A549 (cell line): ENCODE measurements at regions not wholly inside any gene's neighbourhood (a gene's known extent, or its start where the extent isn't known, plus 50 kb on each side); places are given as distances from the start of the nearest gene placed in this dataset.
"Not testable (repeated sequence)": the region's sequence is repeated elsewhere in the genome, so short reads cannot be mapped to it uniquely, and the experiment has no call there.

Experiments used
- ATAC-seq, 2 experiments: fragments of 200-7000 bp in 1 of 2; fragments of >200 bp in 1 of 2; cut with Nextera tagmentation in 1 of 2; cut with Tn5 transposase in 1 of 2; 3 replicates each; pipeline versions ENCODE4 v1.8.0 to v1.9.1; 2018 to 2020; ENCODE audit warnings: mild to moderate bottlenecking in 1 of 2, moderate library complexity in 1 of 2
- CTCF ChIA-PET: fragments of 300-600 bp; sonication (Branson Sonifier 250); formaldehyde crosslinking; extraction: SDS; loops from one replicate; lab custom pipeline; 2021; ENCODE audit warnings: antibody characterized with exemption, inconsistent platforms; lab: Yijun Ruan, JAX
- POLR2A ChIA-PET: fragments of 350-600 bp; formaldehyde crosslinking; extraction: SDS; loops from one replicate; lab custom pipeline; 2021; ENCODE audit warnings: antibody characterized with exemption, inconsistent platforms; lab: Yijun Ruan, JAX
- DNase-seq, 2 experiments: peaks; one replicate each; pipeline versions ENCODE4 v3.0.0 to v3.0.0-alpha.2; 2011 to 2016; ENCODE audit warnings: low read depth in 1 of 2, low spot score in 1 of 2
- FAIRE-seq: peaks from 2 replicates; lab custom pipeline; 2011; peaks lifted over from hg19 to GRCh38; lab: Jason Lieb, UNC
- H3K27ac ChIP-seq, 2 experiments: fragments of >200 bp; sonication (Bioruptor Twin); formaldehyde crosslinking; 3 replicates each; pipeline ENCODE4 v1.5.1; 2016 to 2017
- H3K4me1 ChIP-seq: fragments of >200 bp; sonication (Bioruptor Twin); formaldehyde crosslinking; 3 replicates; pipeline ENCODE4 v1.6.1; 2016
- H3K4me2 ChIP-seq: fragments of >200 bp; sonication (Bioruptor Twin); formaldehyde crosslinking; 3 replicates; pipeline ENCODE4 v1.6.1; 2016
- H3K4me3 ChIP-seq: fragments of >200 bp; sonication (Bioruptor Twin); formaldehyde crosslinking; 3 replicates; pipeline ENCODE4 v1.5.1; 2016
- H3K9me3 ChIP-seq: fragments of >200 bp; sonication (Bioruptor Twin); formaldehyde crosslinking; 3 replicates; pipeline ENCODE4 v1.6.1; 2016
- BCL3 ChIP-seq: fragments of >200 bp; sonication (Bioruptor Twin); formaldehyde crosslinking; IDR thresholded peaks from 3 replicates; pipeline ENCODE4 v1.6.1; 2016
- CEBPB ChIP-seq, 2 experiments: fragments of >200 bp in 1 of 2; sonication (Bioruptor Twin) in 1 of 2; formaldehyde crosslinking in 1 of 2; IDR thresholded peaks; 2 replicates each; pipeline ENCODE4 v1.6.1; 2012 to 2016
- FOSB ChIP-seq: fragments of 250-450 bp; sonication (Bioruptor Pico); IDR thresholded peaks from 2 replicates; pipeline ENCODE4 v1.5.0; 2020; ENCODE audit warnings: mild to moderate bottlenecking, moderate library complexity
- MAFK ChIP-seq: fragments of 450-650 bp; IDR thresholded peaks from 2 replicates; pipeline ENCODE4 v1.6.1; 2014; ENCODE audit not compliant: partially characterized antibody
- RAD21 ChIP-seq, 2 experiments: fragments of >200 bp in 1 of 2; sonication (Bioruptor Twin) in 1 of 2; formaldehyde crosslinking in 1 of 2; IDR thresholded peaks in 1 of 2; conservative IDR thresholded peaks in 1 of 2; 2 replicates in 1 of 2; 3 replicates in 1 of 2; pipeline ENCODE4 v1.6.1; 2012 to 2018; ENCODE audit warnings: inconsistent platforms in 1 of 2
- RARB ChIP-seq: fragments of 250-450 bp; sonication (Bioruptor Pico); IDR thresholded peaks from 2 replicates; pipeline ENCODE4 v1.8.0; 2021; ENCODE audit warnings: mild to moderate bottlenecking, moderate library complexity
- REST ChIP-seq: fragments of 200-600 bp; sonication (generic); IDR thresholded peaks from 2 replicates; pipeline ENCODE4 v1.6.1; 2016; ENCODE audit warnings: antibody characterized with exemption, mild to moderate bottlenecking, moderate library complexity
- SMC3 ChIP-seq: fragments of >200 bp; sonication (Bioruptor Twin); formaldehyde crosslinking; IDR thresholded peaks from 3 replicates; pipeline ENCODE4 v1.6.1; 2018; ENCODE audit warnings: inconsistent platforms
- TP53 ChIP-seq: fragments of 250-450 bp; sonication (Bioruptor Pico); IDR thresholded peaks from 2 replicates; pipeline ENCODE4 v1.5.0; 2021; ENCODE audit warnings: mild to moderate bottlenecking, moderate library complexity
- ZFP36 ChIP-seq: fragments of 450-650 bp; IDR thresholded peaks from 2 replicates; pipeline ENCODE4 v1.6.1; 2014; ENCODE audit warnings: borderline replicate concordance; ENCODE audit not compliant: partially characterized antibody
- WGBS: methylation state at CpG from one replicate; pipeline ENCODE4 v1.1.6; 2017; ENCODE audit errors: missing lambda C conversion rate; 5-methylcytosine and 5-hydroxymethylcytosine counted together

GRCh38 chr4:158397781-158398180 lies 123.9 kb upstream of the RXFP1 start:
- TF ChIP-seq BCL3 (no peak), MAFK (peak; percentile 2)
- Histone ChIP-seq H3K27ac (no peak overlapping the region), H3K4me2 (no peak overlapping the region), H3K4me1 (no peaks in the 10 kb centered on the region), H3K4me3 (no peak overlapping the region), H3K9me3 (no peaks in the 10 kb centered on the region)
- POLR2A ChIA-PET: no interaction called here
- CTCF ChIA-PET: no interaction called here
- FAIRE-seq (no peak), DNase-seq (no peak), ATAC-seq (no peak)
- WGBS: 91% methylated on average over 2 of the region's 2 CpGs

- H3K4me3 ChIP-seq, CTCF ChIA-PET, H3K9me3 ChIP-seq, H3K4me2 ChIP-seq, ATAC-seq, FAIRE-seq, POLR2A ChIA-PET, H3K4me1 ChIP-seq, H3K27ac ChIP-seq, DNase-seq: not testable (repeated sequence)
- 92% methylated on average over 6 of the region's 29 CpGs for WGBS
These were observed 113.7 kb upstream of the RXFP1 start for GRCh38 chr4:158407961-158408360.

GRCh38 chr4:158410272-158410671 lies 111.4 kb upstream of the RXFP1 start:
- no peaks in the 10 kb centered on the region for H3K9me3 ChIP-seq
- TF ChIP-seq FOSB (no peak), CEBPB (IDR thresholded peaks at IDR 0.05) (no peak), SMC3 (0 out of 3 replicates have a peak, but pooled peaks have one; percentile 9), ZFP36 (no peak), REST (no peak), RARB (CRISPR knock-in tag) (no peak), RAD21 (conservative IDR thresholded peaks at IDR 0.05 in 1 of 2, IDR thresholded peaks at IDR 0.05 in 1 of 2) (peak; percentile 24 to 30; a peak in 2 of 5 replicates)
- ChIA-PET CTCF (no interaction called here), POLR2A (no interaction called here)
- ATAC-seq (peak in 1 of 2 experiments; percentile 60; a peak in 3 of 6 replicates), FAIRE-seq (no peak), DNase-seq (peak in 1 of 2 experiments; percentile 24)
- no peak overlapping the region for H3K27ac ChIP-seq
- no peaks in the 10 kb centered on the region for H3K4me1 ChIP-seq
- H3K4me3 ChIP-seq: no peak overlapping the region
- no peak overlapping the region for H3K4me2 ChIP-seq
- WGBS: 58% methylated on average over 3 of the region's 3 CpGs

- ATAC-seq (no peak), DNase-seq (no peak), FAIRE-seq (no peak)
- TF ChIP-seq TP53 (CRISPR knock-in tag): no peak
- CTCF ChIA-PET: no interaction called here
- no peaks in the 10 kb centered on the region for H3K9me3 ChIP-seq
- POLR2A ChIA-PET: no interaction called here
- H3K27ac ChIP-seq: no peak overlapping the region
- H3K4me1 ChIP-seq: no peaks in the 10 kb centered on the region
- H3K4me2 ChIP-seq: no peak overlapping the region
- H3K4me3 ChIP-seq: no peak overlapping the region
- 35% methylated on average over 2 of the region's 2 CpGs for WGBS
These were observed 110.4 kb upstream of the RXFP1 start for GRCh38 chr4:158411269-158411668.

- H3K4me1 ChIP-seq, H3K4me3 ChIP-seq, POLR2A ChIA-PET, H3K9me3 ChIP-seq, DNase-seq, ATAC-seq, CTCF ChIA-PET, H3K4me2 ChIP-seq, H3K27ac ChIP-seq, FAIRE-seq: not testable (repeated sequence)
- WGBS: 83% methylated on average over 1 of the region's 4 CpGs
These were observed 103.0 kb upstream of the RXFP1 start for GRCh38 chr4:158418679-158419078.
